SK-N-SH (cell line): ENCODE measurements at regions not wholly inside any gene's neighbourhood (a gene's known extent, or its start where the extent isn't known, plus 50 kb on each side); places are given as distances from the start of the nearest gene placed in this dataset.

Experiments
- FOXM1 ChIP-seq: IDR thresholded peaks from 2 replicates; pipeline ENCODE4 v1.4.0; 2012; ENCODE audit warnings: low read depth, mild to moderate bottlenecking
- MAX ChIP-seq: IDR thresholded peaks from 2 replicates; pipeline ENCODE4 v1.4.0; 2012; ENCODE audit warnings: low read depth
- NRF1 ChIP-seq: IDR thresholded peaks from 2 replicates; pipeline ENCODE4 v1.6.1; 2012; ENCODE audit warnings: low read depth, mild to moderate bottlenecking, low read length
- RXRA ChIP-seq: IDR thresholded peaks from 2 replicates; pipeline ENCODE4 v1.4.0; 2012; ENCODE audit warnings: low read depth, mild to moderate bottlenecking, borderline replicate concordance
- TF ChIP-seq, protein P1 (sequence below): fragments of 200-600 bp; sonication (generic); IDR thresholded peaks from 2 replicates; pipeline ENCODE4 v1.6.1; 2017; ENCODE audit warnings: antibody characterized with exemption, mild to moderate bottlenecking, moderate library complexity

GRCh38 chr22:22769434-22770279 lies 118.0 kb upstream of the IGLL5 start:
- TF ChIP-seq NRF1 (no peak), MAX (no peak), RXRA (no peak), FOXM1 (no peak)
- TF ChIP-seq, protein P1, sequence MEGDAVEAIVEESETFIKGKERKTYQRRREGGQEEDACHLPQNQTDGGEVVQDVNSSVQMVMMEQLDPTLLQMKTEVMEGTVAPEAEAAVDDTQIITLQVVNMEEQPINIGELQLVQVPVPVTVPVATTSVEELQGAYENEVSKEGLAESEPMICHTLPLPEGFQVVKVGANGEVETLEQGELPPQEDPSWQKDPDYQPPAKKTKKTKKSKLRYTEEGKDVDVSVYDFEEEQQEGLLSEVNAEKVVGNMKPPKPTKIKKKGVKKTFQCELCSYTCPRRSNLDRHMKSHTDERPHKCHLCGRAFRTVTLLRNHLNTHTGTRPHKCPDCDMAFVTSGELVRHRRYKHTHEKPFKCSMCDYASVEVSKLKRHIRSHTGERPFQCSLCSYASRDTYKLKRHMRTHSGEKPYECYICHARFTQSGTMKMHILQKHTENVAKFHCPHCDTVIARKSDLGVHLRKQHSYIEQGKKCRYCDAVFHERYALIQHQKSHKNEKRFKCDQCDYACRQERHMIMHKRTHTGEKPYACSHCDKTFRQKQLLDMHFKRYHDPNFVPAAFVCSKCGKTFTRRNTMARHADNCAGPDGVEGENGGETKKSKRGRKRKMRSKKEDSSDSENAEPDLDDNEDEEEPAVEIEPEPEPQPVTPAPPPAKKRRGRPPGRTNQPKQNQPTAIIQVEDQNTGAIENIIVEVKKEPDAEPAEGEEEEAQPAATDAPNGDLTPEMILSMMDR, result no peak
